ENCODE measurements at regions not wholly inside any gene's neighbourhood (a gene's known extent, or its start where the extent isn't known, plus 50 kb on each side); places are given as distances from the start of the nearest gene placed in this dataset.

- TF ChIP-seq CTCF (IDR thresholded peaks at IDR 0.05) (no peak), POLR2A (IDR thresholded peaks at IDR 0.05) (no peak)
These were observed 351.2 kb downstream of the TRAM1L1 start for GRCh38 chr4:116734178-116734577.

Measured in tibial nerve (tissue), 3 donors.